GM13976 (cell line): ENCODE measurements at regions not wholly inside any gene's neighbourhood (a gene's known extent, or its start where the extent isn't known, plus 50 kb on each side); places are given as distances from the start of the nearest gene placed in this dataset.

Experiments used
- DNase-seq: peaks from one replicate; pipeline ENCODE4 v3.0.0; 2012; ENCODE audit warnings: low spot score
- in situ Hi-C: fragments of 300-500 bp; cut with MboI; formaldehyde crosslinking; loops from one replicate; pipeline ENCODE4 v1.12.0; 2022; ENCODE audit warnings: low sequenced_read_pairs, mixed read lengths, inconsistent platforms; ENCODE audit not compliant: unreplicated experiment
- TF ChIP-seq, protein P1 (sequence below): IDR thresholded peaks from 2 replicates; pipeline ENCODE4 v1.5.1; 2012; ENCODE audit warnings: borderline replicate concordance, mild to moderate bottlenecking; ENCODE audit not compliant: insufficient read depth; ENCODE audit errors: extremely low read depth, missing control alignments, control extremely low read depth

DNA sequence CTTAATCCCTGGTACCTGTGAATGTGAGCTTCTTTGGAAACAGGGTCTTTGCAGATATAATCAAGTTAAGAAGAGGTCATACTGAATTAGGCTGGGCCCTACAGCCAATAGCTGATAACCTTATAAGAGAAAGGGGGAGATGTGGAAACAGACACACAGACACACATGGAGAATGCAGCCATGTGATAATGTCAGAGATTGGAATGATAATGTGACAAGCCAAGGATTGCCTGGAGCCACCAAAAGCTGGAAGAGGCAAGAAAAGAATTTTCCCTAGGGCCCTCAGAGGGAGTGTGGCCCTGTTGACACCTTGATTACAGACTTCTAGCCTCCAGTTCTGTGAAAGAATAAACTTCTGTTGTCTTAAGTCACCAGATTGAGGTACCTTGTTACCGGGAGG lies 114.5 kb upstream of the SOD1 start:
- TF ChIP-seq, protein P1, sequence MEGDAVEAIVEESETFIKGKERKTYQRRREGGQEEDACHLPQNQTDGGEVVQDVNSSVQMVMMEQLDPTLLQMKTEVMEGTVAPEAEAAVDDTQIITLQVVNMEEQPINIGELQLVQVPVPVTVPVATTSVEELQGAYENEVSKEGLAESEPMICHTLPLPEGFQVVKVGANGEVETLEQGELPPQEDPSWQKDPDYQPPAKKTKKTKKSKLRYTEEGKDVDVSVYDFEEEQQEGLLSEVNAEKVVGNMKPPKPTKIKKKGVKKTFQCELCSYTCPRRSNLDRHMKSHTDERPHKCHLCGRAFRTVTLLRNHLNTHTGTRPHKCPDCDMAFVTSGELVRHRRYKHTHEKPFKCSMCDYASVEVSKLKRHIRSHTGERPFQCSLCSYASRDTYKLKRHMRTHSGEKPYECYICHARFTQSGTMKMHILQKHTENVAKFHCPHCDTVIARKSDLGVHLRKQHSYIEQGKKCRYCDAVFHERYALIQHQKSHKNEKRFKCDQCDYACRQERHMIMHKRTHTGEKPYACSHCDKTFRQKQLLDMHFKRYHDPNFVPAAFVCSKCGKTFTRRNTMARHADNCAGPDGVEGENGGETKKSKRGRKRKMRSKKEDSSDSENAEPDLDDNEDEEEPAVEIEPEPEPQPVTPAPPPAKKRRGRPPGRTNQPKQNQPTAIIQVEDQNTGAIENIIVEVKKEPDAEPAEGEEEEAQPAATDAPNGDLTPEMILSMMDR: no peak
- in situ Hi-C loops: no loop called here
- DNase-seq: no peak

DNA sequence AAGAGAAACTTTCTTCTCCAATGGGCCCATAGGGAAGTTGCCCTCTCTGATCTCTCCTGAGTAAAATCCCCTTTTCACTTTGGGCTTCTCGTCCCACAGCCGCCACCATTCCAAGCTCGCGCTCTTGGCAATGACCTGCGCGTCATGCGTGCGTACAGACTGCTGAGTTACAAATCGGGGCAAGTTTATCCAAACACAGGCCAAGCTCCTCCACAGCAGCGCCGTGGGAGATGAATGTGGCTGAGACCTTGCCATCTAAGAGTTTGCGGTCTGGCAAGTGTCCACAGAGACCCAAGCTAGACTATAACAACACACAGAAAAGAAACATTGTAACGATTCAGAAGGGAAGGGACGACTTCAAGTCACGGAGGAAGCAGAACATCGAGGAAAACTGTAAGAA lies 116.3 kb upstream of the SOD1 start:
- TF ChIP-seq, protein P1: no peak
- no peak for DNase-seq
- in situ Hi-C loops: no loop called here

DNA sequence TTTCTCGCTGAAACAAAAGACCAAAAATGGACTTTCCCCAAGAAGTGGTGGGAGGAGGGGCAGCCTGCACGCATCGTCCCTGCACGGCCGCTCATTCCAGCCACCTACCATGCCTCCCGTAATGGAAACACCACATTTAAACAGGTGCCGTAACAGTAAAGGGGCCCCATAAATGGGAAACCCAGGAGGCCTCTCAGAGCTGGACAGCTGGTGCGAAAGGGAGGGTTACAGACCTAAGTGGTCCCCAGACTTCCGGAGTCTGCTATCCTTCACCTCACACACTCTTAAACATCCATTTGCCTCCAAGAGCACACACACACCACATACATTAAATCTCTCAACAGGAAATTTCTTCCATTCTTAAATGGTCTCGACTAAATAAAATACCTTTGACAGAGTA lies 120.7 kb upstream of the SOD1 start:
- TF ChIP-seq, protein P1: no peak
- no peak for DNase-seq
- in situ Hi-C loops: no loop called here

DNA sequence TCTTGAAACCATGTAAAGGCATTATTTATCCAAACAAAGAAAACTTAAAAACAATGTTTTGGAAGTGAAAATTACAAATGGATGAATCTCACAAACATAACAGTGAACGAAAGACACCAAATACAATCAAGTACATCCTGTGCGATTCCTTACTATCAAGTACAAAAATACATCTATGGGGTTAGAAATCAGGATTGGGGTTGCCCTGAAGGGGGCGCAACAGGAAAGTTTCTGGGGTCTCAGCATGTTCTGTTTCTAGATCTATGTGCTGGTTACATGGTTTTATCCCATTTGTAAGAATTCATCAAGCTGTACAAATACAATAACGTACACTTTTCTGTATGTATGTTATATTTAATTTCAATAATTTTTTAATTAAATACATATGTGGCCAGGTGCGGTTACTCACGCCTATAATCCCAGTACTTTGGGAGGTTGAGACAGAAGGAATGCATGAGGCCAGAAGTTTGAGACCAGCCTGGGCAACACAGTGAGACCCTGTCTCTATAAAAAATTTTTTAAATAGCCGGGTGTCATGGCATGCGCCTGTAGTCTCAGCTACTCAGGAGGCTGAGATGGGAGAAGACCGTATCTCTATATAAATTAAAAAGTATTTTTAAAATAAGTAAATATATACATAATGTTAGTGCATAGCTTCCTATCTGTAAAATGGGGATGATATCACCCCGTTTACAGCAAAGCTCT lies 121.5 kb upstream of the SOD1 start:
- TF ChIP-seq, protein P1: no peak

DNA sequence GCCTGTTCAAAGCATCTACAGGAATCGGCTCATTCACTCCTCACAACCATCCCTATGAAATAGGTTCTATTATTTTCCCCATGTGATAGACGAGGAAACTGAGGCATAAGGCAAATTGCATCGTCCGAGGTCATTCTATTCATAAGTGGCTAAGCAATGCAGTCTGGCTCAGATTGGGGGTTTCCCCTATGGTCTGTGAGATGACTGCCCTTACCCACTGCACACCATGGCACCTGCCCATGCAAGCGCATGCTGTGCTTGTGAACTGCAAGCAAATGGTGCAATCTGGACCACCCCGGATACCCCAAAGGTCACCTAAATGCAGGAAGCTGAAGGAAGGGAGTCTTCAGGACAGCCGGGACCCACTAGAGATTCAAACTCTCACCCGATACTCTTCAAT lies 123.4 kb upstream of the SOD1 start:
- TF ChIP-seq, protein P1: no peak
- no peak for DNase-seq
- in situ Hi-C loops: no loop called here

More for the DNA sequence above, 121.5 kb upstream of the SOD1 start:
- no peak for DNase-seq
- in situ Hi-C loops: no loop called here

DNA sequence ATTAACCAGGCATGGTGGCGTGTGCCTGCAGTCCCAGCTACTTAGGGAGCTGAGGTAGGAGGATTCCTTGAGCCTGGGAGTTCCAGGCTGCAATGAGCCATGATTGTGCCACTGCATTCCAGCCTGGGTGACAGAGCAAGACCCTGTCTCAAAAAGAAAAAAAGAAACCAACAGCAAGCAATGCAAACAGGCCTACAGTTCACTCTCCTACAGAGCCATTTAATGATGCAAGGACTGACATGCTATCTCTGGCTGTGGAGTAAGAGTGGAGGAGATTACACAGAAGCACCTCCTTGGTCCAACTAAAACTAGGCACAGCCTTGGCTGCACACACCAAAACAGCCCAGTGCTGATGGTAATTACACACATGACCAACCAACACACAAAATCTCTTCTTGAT lies 127.5 kb upstream of the SOD1 start:
- DNase-seq: no peak
- in situ Hi-C loops: no loop called here
- TF ChIP-seq, protein P1: no peak
